ENCODE measurements at regions not wholly inside any gene's neighbourhood (a gene's known extent, or its start where the extent isn't known, plus 50 kb on each side); places are given as distances from the start of the nearest gene placed in this dataset.

- no peaks in the 10 kb centered on the region for H3K9me3 ChIP-seq
- ATAC-seq (no peak), DNase-seq (no peak)
- in situ Hi-C loops (cut with MboI; ENCODE audit: low sequenced_read_pairs in 4 of 4) = no loop called here
- no peak overlapping the region for H3K4me3 ChIP-seq
- H3K27me3 ChIP-seq = no peaks in the 10 kb centered on the region
- H3K36me3 ChIP-seq = no peaks in the 10 kb centered on the region
- TF ChIP-seq POLR2A (IDR thresholded peaks at IDR 0.05) = no peak
- no peak for TF ChIP-seq CTCF (IDR thresholded peaks at IDR 0.05 in 4 of 5, conservative IDR thresholded peaks at IDR 0.05 in 1 of 5)
- intact Hi-C loops (cut with DNase I; ENCODE audit: low total_unique reads) = no loop called here
- H3K27ac ChIP-seq = no peak overlapping the region
- no peaks in the 10 kb centered on the region for H3K4me1 ChIP-seq
These were observed 79.6 kb downstream of the RSPH3 start for GRCh38 chr6:158920311-158920905.

- H3K4me3 ChIP-seq = no peak overlapping the region
- TF ChIP-seq CTCF (IDR thresholded peaks at IDR 0.05 in 4 of 5, conservative IDR thresholded peaks at IDR 0.05 in 1 of 5) (no peak), POLR2A (IDR thresholded peaks at IDR 0.05) (no peak)
- H3K36me3 ChIP-seq = no peaks in the 10 kb centered on the region
- in situ Hi-C loops (cut with MboI; ENCODE audit: low sequenced_read_pairs in 4 of 4) = no loop called here
- no peaks in the 10 kb centered on the region for H3K4me1 ChIP-seq
- no peaks in the 10 kb centered on the region for H3K9me3 ChIP-seq
- H3K27me3 ChIP-seq = no peaks in the 10 kb centered on the region
- no peak for ATAC-seq
- no peak overlapping the region for H3K27ac ChIP-seq
- intact Hi-C loops (cut with DNase I; ENCODE audit: low total_unique reads) = no loop called here
- no peak for DNase-seq
These were observed 80.1 kb downstream of the RSPH3 start for GRCh38 chr6:158919865-158920264.

GRCh38 chr6:158916617-158917016 lies 83.4 kb downstream of the RSPH3 start:
- Histone ChIP-seq H3K4me3 (no peak overlapping the region), H3K27ac (no peak overlapping the region), H3K4me1 (no peaks in the 10 kb centered on the region), H3K36me3 (no peaks in the 10 kb centered on the region), H3K27me3 (no peaks in the 10 kb centered on the region), H3K9me3 (no peaks in the 10 kb centered on the region)
- DNase-seq (no peak), ATAC-seq (peak; percentile 33 to 65)
- no peak for TF ChIP-seq POLR2A (IDR thresholded peaks at IDR 0.05)
- no peak for TF ChIP-seq CTCF (IDR thresholded peaks at IDR 0.05 in 4 of 5, conservative IDR thresholded peaks at IDR 0.05 in 1 of 5)
- in situ Hi-C loops (cut with MboI; ENCODE audit: low sequenced_read_pairs in 4 of 4) (no loop called here), intact Hi-C loops (cut with DNase I; ENCODE audit: low total_unique reads) (no loop called here)

- in situ Hi-C loops (cut with MboI; ENCODE audit: low sequenced_read_pairs in 4 of 4) (no loop called here), intact Hi-C loops (cut with DNase I; ENCODE audit: low total_unique reads) (no loop called here)
- H3K27me3 ChIP-seq = no peaks in the 10 kb centered on the region
- no peak for ATAC-seq
- H3K4me3 ChIP-seq = no peak overlapping the region
- no peaks in the 10 kb centered on the region for H3K9me3 ChIP-seq
- no peaks in the 10 kb centered on the region for H3K4me1 ChIP-seq
- no peak overlapping the region for H3K27ac ChIP-seq
- no peak for TF ChIP-seq POLR2A (IDR thresholded peaks at IDR 0.05)
- TF ChIP-seq CTCF (IDR thresholded peaks at IDR 0.05 in 4 of 5, conservative IDR thresholded peaks at IDR 0.05 in 1 of 5) = no peak
- H3K36me3 ChIP-seq = no peaks in the 10 kb centered on the region
- DNase-seq = no peak
These were observed 85.1 kb downstream of the RSPH3 start for GRCh38 chr6:158914923-158915322.

- Histone ChIP-seq H3K27me3 (no peaks in the 10 kb centered on the region), H3K4me1 (no peaks in the 10 kb centered on the region), H3K36me3 (no peaks in the 10 kb centered on the region), H3K4me3 (no peak overlapping the region), H3K9me3 (no peaks in the 10 kb centered on the region), H3K27ac (no peak overlapping the region)
- TF ChIP-seq CTCF (IDR thresholded peaks at IDR 0.05 in 4 of 5, conservative IDR thresholded peaks at IDR 0.05 in 1 of 5) = no peak
- no peak for TF ChIP-seq POLR2A (IDR thresholded peaks at IDR 0.05)
- intact Hi-C loops (cut with DNase I; ENCODE audit: low total_unique reads) (no loop called here), in situ Hi-C loops (cut with MboI; ENCODE audit: low sequenced_read_pairs in 4 of 4) (no loop called here)
- ATAC-seq (no peak), DNase-seq (no peak)
These were observed 86.4 kb downstream of the RSPH3 start for GRCh38 chr6:158913580-158913979.

All from gastrocnemius medialis (tissue), 4 donors.